HepG2 (cell line): ENCODE measurements at regions not wholly inside any gene's neighbourhood (a gene's known extent, or its start where the extent isn't known, plus 50 kb on each side); places are given as distances from the start of the nearest gene placed in this dataset.

ENCODE experiments used
- ATAC-seq: fragments of 200-7000 bp; cut with Tn5 transposase; 3 replicates; pipeline ENCODE4 v1.9.1; 2020; ENCODE audit warnings: mild to moderate bottlenecking, moderate library complexity
- BruUV-seq: library from RNA; stranded (reverse); fragments of 400-500 nt; replicated peaks from 2 replicates; lab custom pipeline; 2021; lab: Mats Ljungman, UMichigan
- CTCF ChIA-PET: fragments of 300-600 bp; formaldehyde crosslinking; extraction: SDS; loops from one replicate; lab custom pipeline; 2021; ENCODE audit warnings: low total read pairs, inconsistent platforms, low intra/inter-chr PET ratio; lab: Yijun Ruan, JAX
- POLR2A ChIA-PET: fragments of 350-600 bp; sonication (Branson Sonifier 250); formaldehyde crosslinking; loops from one replicate; lab custom pipeline; 2020; ENCODE audit warnings: antibody characterized with exemption, inconsistent platforms; lab: Yijun Ruan, JAX
- DNase-seq: peaks from one replicate; pipeline ENCODE4 v3.0.0-alpha.2; 2015; ENCODE audit warnings: low spot score
- FAIRE-seq: peaks from 3 replicates; lab custom pipeline; 2011; peaks lifted over from hg19 to GRCh38; lab: Jason Lieb, UNC
- H2AFZ ChIP-seq: one replicate; pipeline ENCODE4 v1.6.1; 2011; ENCODE audit warnings: low read length, inconsistent platforms
- H3K27ac ChIP-seq: fragments of 300-600 bp; 3 replicates; pipeline ENCODE4 v1.8.0; 2011; ENCODE audit warnings: mixed run types, mild to moderate bottlenecking, mixed read lengths, low read length, inconsistent platforms; ENCODE audit not compliant: insufficient read depth; ENCODE audit errors: extremely low read length
- H3K27me3 ChIP-seq, 2 experiments: fragments of 200-600 bp in 1 of 2; 2 replicates in 1 of 2; 3 replicates in 1 of 2; pipeline versions ENCODE4 v1.6.0 to v1.8.0; 2011; ENCODE audit warnings: low read length in 2 of 2, mild to moderate bottlenecking in 2 of 2, moderate library complexity in 2 of 2, inconsistent platforms in 1 of 2; ENCODE audit not compliant: insufficient read depth in 2 of 2, control insufficient read depth in 1 of 2
- H3K36me3 ChIP-seq, 2 experiments: fragments of 200-600 bp in 1 of 2; replicated peaks in 1 of 2; 2 replicates in 1 of 2; 3 replicates in 1 of 2; pipeline versions ENCODE4 v1.5.1 to v1.8.0; 2011; ENCODE audit warnings: low read length in 2 of 2, inconsistent platforms in 1 of 2; ENCODE audit not compliant: insufficient read depth in 2 of 2, control insufficient read depth in 1 of 2
- H3K4me1 ChIP-seq: 2 replicates; pipeline ENCODE4 v1.5.1; 2012; ENCODE audit warnings: low read length, inconsistent platforms; ENCODE audit not compliant: insufficient read depth
- H3K4me2 ChIP-seq: 2 replicates; pipeline ENCODE4 v1.6.0; 2011; ENCODE audit warnings: low read depth, low read length, inconsistent platforms
- H3K4me3 ChIP-seq, 3 experiments: fragments of 200-600 bp in 1 of 3; sonication (generic), shearing (Covaris generic) in 1 of 3; replicated peaks in 1 of 3; 2 replicates each; pipeline ENCODE4 v1.5.1; 2011 to 2016; ENCODE audit warnings: low read length in 3 of 3, inconsistent platforms in 2 of 3, low read depth in 2 of 3, mild to moderate bottlenecking in 2 of 3, control low read depth in 1 of 3, mixed read lengths in 1 of 3; ENCODE audit not compliant: insufficient read depth in 1 of 3
- H3K79me2 ChIP-seq: one replicate; pipeline ENCODE4 v1.6.1; 2011; ENCODE audit warnings: low read length, inconsistent platforms; ENCODE audit not compliant: insufficient read depth
- H3K9ac ChIP-seq: 2 replicates; pipeline ENCODE4 v1.6.0; 2011; ENCODE audit warnings: mild to moderate bottlenecking, low read depth, low read length, inconsistent platforms; ENCODE audit not compliant: insufficient read depth
- H3K9me3 ChIP-seq: 2 replicates; pipeline ENCODE4 v1.5.1; 2012; ENCODE audit warnings: mild to moderate bottlenecking, low read length
- H4K20me1 ChIP-seq: 2 replicates; pipeline ENCODE4 v1.6.0; 2011; ENCODE audit warnings: inconsistent platforms, mild to moderate bottlenecking, low read length, moderate library complexity; ENCODE audit not compliant: insufficient read depth
- FOSL2 ChIP-seq: sonication (generic); formaldehyde crosslinking; IDR thresholded peaks from 2 replicates; pipeline ENCODE4 v1.4.0; 2020; ENCODE audit warnings: missing genetic modification reagents
- HNRNPLL ChIP-seq: fragments of 200-400 bp; formaldehyde crosslinking; IDR thresholded peaks from 2 replicates; pipeline ENCODE4 v1.6.1; 2017; ENCODE audit warnings: mild to moderate bottlenecking, low read depth, low read length; ENCODE audit not compliant: poor library complexity, severe bottlenecking
- MAZ ChIP-seq, 2 experiments: sonication (generic) in 1 of 2; formaldehyde crosslinking in 1 of 2; IDR thresholded peaks; 2 replicates each; pipeline versions ENCODE4 v1.5.0 to v1.6.1; 2012 to 2020; ENCODE audit warnings: low read depth in 2 of 2, mild to moderate bottlenecking in 2 of 2, borderline replicate concordance in 1 of 2, improper control_type of control experiment in 1 of 2, low read length in 1 of 2, missing genetic modification reagents in 1 of 2, moderate library complexity in 1 of 2
- PHF5A ChIP-seq: IDR thresholded peaks from one replicate; pipeline ENCODE4 v1.6.1; 2018; ENCODE audit warnings: low read depth, missing genetic modification reagents; ENCODE audit not compliant: unreplicated experiment
- SMAD3 ChIP-seq: sonication (generic); formaldehyde crosslinking; IDR thresholded peaks from 2 replicates; pipeline ENCODE4 v1.4.0; 2020; ENCODE audit warnings: missing genetic modification reagents
- YY1 ChIP-seq: IDR thresholded peaks from 2 replicates; pipeline ENCODE4 v1.6.1; 2011; ENCODE audit warnings: low read length, low read depth, moderate library complexity, mild to moderate bottlenecking; ENCODE audit not compliant: insufficient read depth, insufficient replicate concordance
- ZBTB38 ChIP-seq: sonication (generic); formaldehyde crosslinking; IDR thresholded peaks from 2 replicates; pipeline ENCODE4 v1.5.1; 2020; ENCODE audit warnings: mild to moderate bottlenecking, missing genetic modification reagents
- ZC3H13 ChIP-seq: sonication (generic); formaldehyde crosslinking; IDR thresholded peaks from 2 replicates; pipeline ENCODE4 v1.8.1; 2023; ENCODE audit warnings: mild to moderate bottlenecking, missing genetic modification reagents, moderate library complexity
- ZFYVE20 ChIP-seq: sonication (generic); formaldehyde crosslinking; IDR thresholded peaks from 2 replicates; pipeline ENCODE4 v1.8.0; 2023; ENCODE audit warnings: low read depth, mild to moderate bottlenecking, moderate library complexity, missing genetic modification reagents, borderline replicate concordance
- ZNF224 ChIP-seq: sonication (generic); formaldehyde crosslinking; IDR thresholded peaks from 2 replicates; pipeline ENCODE4 v1.5.0; 2020; ENCODE audit warnings: mild to moderate bottlenecking, missing genetic modification reagents
- WGBS: methylation state at CpG from one replicate; pipeline ENCODE4 v1.1.6; 2017; ENCODE audit warnings: low lambda C conversion rate; 5-methylcytosine and 5-hydroxymethylcytosine counted together
- in situ Hi-C: cut with HindIII; loops from 2 replicates; pipeline ENCODE4 v1.10.0; 2017; ENCODE audit warnings: low pct_unique_long_range_greater_than_20kb; ENCODE audit not compliant: extremely low pct_ligation_motif_present
- intact Hi-C: fragments of 100-400 bp; cut with micrococcal nuclease; formaldehyde crosslinking; loops from one replicate; pipeline ENCODE4 v1.10.0; 2022; ENCODE audit not compliant: unreplicated experiment
- TF ChIP-seq, protein P1 (sequence below): sonication (generic); formaldehyde crosslinking; IDR thresholded peaks from 2 replicates; pipeline ENCODE4 v1.4.0; 2020; ENCODE audit warnings: missing genetic modification reagents, borderline replicate concordance
- TF ChIP-seq, protein P2 (sequence below): IDR thresholded peaks from 2 replicates; pipeline ENCODE4 v1.6.1; 2012; ENCODE audit warnings: low read length, improper control_type of control experiment

DNA sequence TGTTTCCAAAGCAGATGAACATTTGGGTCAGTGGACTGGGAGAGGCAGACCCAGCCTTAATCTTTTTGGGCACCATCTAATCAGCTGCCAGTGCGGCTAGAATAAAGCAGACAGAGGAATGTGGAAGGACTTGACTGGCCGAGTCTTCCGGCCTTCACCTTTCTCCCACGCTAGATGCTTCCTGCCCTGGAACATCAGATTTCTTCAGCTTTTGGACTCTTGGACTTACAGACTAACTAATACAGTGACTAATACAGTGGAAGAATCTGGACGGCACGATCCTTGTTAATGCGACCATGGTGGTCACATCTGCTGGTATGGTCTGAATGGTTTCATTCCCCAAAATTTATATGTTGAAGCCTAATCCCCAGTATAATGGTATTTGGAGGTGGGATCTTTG lies 122.6 kb upstream of the NXT1 start:
- Histone ChIP-seq H4K20me1 (no peaks in the 10 kb centered on the region), H3K27ac (no peak overlapping the region), H3K4me3 (no peak overlapping the region), H3K4me2 (no peak overlapping the region), H3K9ac (no peak overlapping the region), H2AFZ (no peak overlapping the region), H3K9me3 (peaks cover 19% of the 10 kb centered on the region; the same call in 1 of the 2 replicates), H3K36me3 (no peaks in the 10 kb centered on the region), H3K79me2 (no peaks in the 10 kb centered on the region), H3K4me1 (peaks cover 25% of the 10 kb centered on the region), H3K27me3 (no peaks in the 10 kb centered on the region)
- ATAC-seq, result no peak
- no peak for FAIRE-seq
- ChIA-PET POLR2A (no interaction called here), CTCF (no interaction called here)
- BruUV-seq, result no TSS peak
- TF ChIP-seq FOSL2 (CRISPR knock-in tag) (peak; percentile 59), ZFYVE20 (CRISPR knock-in tag) (no peak), HNRNPLL (no peak)
- TF ChIP-seq, protein P1, sequence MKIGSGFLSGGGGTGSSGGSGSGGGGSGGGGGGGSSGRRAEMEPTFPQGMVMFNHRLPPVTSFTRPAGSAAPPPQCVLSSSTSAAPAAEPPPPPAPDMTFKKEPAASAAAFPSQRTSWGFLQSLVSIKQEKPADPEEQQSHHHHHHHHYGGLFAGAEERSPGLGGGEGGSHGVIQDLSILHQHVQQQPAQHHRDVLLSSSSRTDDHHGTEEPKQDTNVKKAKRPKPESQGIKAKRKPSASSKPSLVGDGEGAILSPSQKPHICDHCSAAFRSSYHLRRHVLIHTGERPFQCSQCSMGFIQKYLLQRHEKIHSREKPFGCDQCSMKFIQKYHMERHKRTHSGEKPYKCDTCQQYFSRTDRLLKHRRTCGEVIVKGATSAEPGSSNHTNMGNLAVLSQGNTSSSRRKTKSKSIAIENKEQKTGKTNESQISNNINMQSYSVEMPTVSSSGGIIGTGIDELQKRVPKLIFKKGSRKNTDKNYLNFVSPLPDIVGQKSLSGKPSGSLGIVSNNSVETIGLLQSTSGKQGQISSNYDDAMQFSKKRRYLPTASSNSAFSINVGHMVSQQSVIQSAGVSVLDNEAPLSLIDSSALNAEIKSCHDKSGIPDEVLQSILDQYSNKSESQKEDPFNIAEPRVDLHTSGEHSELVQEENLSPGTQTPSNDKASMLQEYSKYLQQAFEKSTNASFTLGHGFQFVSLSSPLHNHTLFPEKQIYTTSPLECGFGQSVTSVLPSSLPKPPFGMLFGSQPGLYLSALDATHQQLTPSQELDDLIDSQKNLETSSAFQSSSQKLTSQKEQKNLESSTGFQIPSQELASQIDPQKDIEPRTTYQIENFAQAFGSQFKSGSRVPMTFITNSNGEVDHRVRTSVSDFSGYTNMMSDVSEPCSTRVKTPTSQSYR (CRISPR knock-in tag), result no peak
- DNase-seq, result peak; percentile 28
- 42% methylated on average over 7 of the region's 7 CpGs for WGBS
- in situ Hi-C loops, result no loop called here
- intact Hi-C loops, result no loop called here

DNA sequence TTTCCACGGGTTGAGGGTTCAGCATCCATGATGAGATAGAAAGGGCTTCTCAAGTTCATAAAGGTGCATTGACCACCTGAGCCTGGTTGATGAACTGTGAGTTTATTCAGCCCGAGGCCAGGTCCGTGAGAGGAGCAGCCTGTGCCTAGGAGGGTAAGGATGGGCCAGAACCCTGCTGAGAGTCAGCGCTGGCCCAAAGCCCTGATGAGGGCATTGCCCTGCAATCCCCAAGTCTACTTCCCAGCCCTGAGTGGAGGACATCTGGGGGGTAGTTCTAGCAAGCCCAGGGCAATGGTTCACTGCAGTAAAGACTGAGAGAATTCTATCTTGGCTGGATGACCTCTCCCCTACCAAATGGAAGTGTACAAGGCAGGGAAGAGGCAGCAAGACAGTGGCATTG lies 123.3 kb upstream of the NXT1 start:
- Histone ChIP-seq H3K27me3 (no peaks in the 10 kb centered on the region), H3K36me3 (no peaks in the 10 kb centered on the region), H4K20me1 (no peaks in the 10 kb centered on the region), H2AFZ (no peak overlapping the region), H3K27ac (no peak overlapping the region), H3K9me3 (peaks cover 26% of the 10 kb centered on the region; the same call in 1 of the 2 replicates), H3K4me3 (no peak overlapping the region), H3K4me2 (no peak overlapping the region), H3K79me2 (no peaks in the 10 kb centered on the region), H3K4me1 (peaks cover 18% of the 10 kb centered on the region), H3K9ac (no peak overlapping the region)
- POLR2A ChIA-PET, result no interaction called here
- no peak for ATAC-seq
- 18% methylated on average over 4 of the region's 4 CpGs for WGBS
- no peak for FAIRE-seq
- CTCF ChIA-PET, result no interaction called here
- DNase-seq, result no peak
- in situ Hi-C loops (no loop called here), intact Hi-C loops (no loop called here)
- no TSS peak for BruUV-seq
- TF ChIP-seq YY1 (no peak), SMAD3 (no peak), PHF5A (CRISPR knock-in tag) (no peak), ZNF224 (CRISPR knock-in tag) (no peak), ZBTB38 (no peak), ZC3H13 (CRISPR knock-in tag) (no peak), MAZ (IDR thresholded peaks at IDR 0.05; ENCODE audit: borderline replicate concordance, low read depth, low read length) (no peak), MAZ (CRISPR knock-in tag; IDR thresholded peaks at IDR 0.05; ENCODE audit: low read depth) (no peak)
- TF ChIP-seq, protein P2, sequence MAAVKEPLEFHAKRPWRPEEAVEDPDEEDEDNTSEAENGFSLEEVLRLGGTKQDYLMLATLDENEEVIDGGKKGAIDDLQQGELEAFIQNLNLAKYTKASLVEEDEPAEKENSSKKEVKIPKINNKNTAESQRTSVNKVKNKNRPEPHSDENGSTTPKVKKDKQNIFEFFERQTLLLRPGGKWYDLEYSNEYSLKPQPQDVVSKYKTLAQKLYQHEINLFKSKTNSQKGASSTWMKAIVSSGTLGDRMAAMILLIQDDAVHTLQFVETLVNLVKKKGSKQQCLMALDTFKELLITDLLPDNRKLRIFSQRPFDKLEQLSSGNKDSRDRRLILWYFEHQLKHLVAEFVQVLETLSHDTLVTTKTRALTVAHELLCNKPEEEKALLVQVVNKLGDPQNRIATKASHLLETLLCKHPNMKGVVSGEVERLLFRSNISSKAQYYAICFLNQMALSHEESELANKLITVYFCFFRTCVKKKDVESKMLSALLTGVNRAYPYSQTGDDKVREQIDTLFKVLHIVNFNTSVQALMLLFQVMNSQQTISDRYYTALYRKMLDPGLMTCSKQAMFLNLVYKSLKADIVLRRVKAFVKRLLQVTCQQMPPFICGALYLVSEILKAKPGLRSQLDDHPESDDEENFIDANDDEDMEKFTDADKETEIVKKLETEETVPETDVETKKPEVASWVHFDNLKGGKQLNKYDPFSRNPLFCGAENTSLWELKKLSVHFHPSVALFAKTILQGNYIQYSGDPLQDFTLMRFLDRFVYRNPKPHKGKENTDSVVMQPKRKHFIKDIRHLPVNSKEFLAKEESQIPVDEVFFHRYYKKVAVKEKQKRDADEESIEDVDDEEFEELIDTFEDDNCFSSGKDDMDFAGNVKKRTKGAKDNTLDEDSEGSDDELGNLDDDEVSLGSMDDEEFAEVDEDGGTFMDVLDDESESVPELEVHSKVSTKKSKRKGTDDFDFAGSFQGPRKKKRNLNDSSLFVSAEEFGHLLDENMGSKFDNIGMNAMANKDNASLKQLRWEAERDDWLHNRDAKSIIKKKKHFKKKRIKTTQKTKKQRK, result no peak
